ENCODE measurements at regions not wholly inside any gene's neighbourhood (a gene's known extent, or its start where the extent isn't known, plus 50 kb on each side); places are given as distances from the start of the nearest gene placed in this dataset.
"Not testable (repeated sequence)": the region's sequence is repeated elsewhere in the genome, so short reads cannot be mapped to it uniquely, and the experiment has no call there.

DNA sequence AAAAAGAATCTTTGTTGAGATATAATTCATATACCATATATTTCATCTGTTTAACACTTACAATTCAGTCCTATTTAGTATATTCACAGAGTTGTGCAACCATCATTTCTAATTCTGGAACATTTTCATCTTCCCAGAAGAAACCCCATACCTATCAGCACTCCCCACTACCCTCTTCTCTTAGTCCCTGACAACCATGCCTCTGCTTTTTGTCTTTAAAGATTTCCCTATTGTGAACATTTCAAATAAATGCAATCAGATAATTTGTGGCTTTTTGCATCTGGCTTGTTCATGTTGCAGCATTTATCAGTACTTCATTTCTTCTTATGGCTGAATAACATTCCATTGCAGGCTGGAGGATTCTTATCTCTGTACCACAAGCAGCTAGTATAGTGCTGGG lies 305.9 kb upstream of the MEX3C start:
- H3K4me1 Mint-ChIP-seq (ENCODE audit: low read depth): no peaks in the 10 kb centered on the region
- H3K27ac Mint-ChIP-seq (ENCODE audit: unreplicated experiment): no peak overlapping the region
- H3K36me3 Mint-ChIP-seq (ENCODE audit: low read depth): no peaks in the 10 kb centered on the region
- H3K4me3 Mint-ChIP-seq (ENCODE audit: unreplicated experiment): no peak overlapping the region
- no peak for DNase-seq (ENCODE audit: low spot score)
- H3K9me3 Mint-ChIP-seq (ENCODE audit: low read depth): peaks cover 6% of the 10 kb centered on the region
- TF ChIP-seq, protein P1, sequence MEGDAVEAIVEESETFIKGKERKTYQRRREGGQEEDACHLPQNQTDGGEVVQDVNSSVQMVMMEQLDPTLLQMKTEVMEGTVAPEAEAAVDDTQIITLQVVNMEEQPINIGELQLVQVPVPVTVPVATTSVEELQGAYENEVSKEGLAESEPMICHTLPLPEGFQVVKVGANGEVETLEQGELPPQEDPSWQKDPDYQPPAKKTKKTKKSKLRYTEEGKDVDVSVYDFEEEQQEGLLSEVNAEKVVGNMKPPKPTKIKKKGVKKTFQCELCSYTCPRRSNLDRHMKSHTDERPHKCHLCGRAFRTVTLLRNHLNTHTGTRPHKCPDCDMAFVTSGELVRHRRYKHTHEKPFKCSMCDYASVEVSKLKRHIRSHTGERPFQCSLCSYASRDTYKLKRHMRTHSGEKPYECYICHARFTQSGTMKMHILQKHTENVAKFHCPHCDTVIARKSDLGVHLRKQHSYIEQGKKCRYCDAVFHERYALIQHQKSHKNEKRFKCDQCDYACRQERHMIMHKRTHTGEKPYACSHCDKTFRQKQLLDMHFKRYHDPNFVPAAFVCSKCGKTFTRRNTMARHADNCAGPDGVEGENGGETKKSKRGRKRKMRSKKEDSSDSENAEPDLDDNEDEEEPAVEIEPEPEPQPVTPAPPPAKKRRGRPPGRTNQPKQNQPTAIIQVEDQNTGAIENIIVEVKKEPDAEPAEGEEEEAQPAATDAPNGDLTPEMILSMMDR (IDR thresholded peaks at IDR 0.05): no peak
- peaks cover 2% of the 10 kb centered on the region for H3K27me3 Mint-ChIP-seq (ENCODE audit: low read depth)

DNA sequence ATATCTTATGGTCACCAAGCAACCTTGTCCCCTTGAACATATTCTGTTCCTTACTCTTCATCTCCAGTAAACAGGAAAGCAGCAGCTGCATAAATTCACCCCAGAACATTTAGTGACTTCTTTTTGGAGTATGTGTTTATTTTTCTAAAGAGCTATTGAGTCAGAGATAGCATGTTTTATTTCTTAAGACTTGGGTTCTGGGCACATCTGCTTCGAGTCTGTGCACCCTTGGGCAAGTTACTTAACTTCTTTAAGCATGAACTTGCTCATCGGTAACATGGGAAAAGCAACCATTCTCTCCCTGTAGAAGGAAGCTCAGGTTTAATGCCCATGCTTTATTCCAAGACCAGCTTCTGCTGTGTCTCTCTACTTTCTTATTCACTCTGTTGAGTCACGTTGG lies 309.3 kb upstream of the MEX3C start:
- Mint-ChIP-seq H3K4me3 (ENCODE audit: unreplicated experiment) (no peak overlapping the region), H3K27ac (ENCODE audit: unreplicated experiment) (no peak overlapping the region), H3K27me3 (ENCODE audit: low read depth) (no peaks in the 10 kb centered on the region), H3K9me3 (ENCODE audit: low read depth) (peaks cover 14% of the 10 kb centered on the region), H3K36me3 (ENCODE audit: low read depth) (peaks cover 4% of the 10 kb centered on the region), H3K4me1 (ENCODE audit: low read depth) (no peaks in the 10 kb centered on the region)
- TF ChIP-seq, protein P1 (IDR thresholded peaks at IDR 0.05): no peak
- no peak for DNase-seq (ENCODE audit: low spot score)

DNA sequence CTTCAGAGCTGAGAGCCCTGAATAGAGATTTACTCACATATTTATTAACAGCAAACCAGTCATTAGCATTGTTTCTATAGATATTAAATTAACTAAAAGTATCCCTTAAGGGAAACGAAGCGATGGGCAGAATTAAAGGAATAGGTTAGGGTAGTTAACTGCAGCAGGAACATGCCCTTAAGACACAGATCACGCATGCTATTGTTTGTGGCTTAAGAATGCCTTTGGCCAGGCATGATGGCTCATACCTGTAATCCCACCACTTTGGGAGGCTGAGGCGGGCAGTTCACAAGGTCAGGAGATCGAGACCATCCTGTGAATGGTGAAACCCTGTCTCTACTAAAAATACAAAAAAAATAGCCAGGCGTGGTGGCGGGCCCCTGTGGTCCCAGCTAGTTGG lies 310.9 kb upstream of the MEX3C start:
- not testable (repeated sequence) for H3K4me3 Mint-ChIP-seq (ENCODE audit: unreplicated experiment); H3K36me3 Mint-ChIP-seq (ENCODE audit: low read depth); H3K27me3 Mint-ChIP-seq (ENCODE audit: low read depth); DNase-seq (ENCODE audit: low spot score); H3K4me1 Mint-ChIP-seq (ENCODE audit: low read depth); H3K27ac Mint-ChIP-seq (ENCODE audit: unreplicated experiment)
- H3K9me3 Mint-ChIP-seq (ENCODE audit: low read depth): peaks cover 14% of the 10 kb centered on the region

DNA sequence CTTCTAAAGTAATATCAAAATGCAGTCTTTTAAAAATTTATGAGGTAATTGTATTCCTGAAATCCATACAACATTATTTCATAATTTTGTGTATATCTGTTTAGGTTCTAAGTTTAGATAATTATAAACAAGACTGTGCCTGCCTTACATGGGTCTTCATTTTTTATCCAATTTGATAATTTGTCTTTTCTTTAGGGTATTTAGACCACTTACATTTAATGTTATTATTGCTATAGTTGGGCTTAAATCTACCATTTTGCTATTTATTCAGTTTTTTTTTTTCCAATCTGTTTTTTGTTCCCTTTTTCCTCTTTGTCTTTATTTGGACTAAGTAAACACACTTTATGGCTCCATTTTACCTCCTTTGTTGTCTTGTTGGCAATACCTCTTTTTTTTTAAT lies 312.5 kb upstream of the MEX3C start:
- DNase-seq (ENCODE audit: low spot score): no peak
- no peak overlapping the region for H3K27ac Mint-ChIP-seq (ENCODE audit: unreplicated experiment)
- H3K36me3 Mint-ChIP-seq (ENCODE audit: low read depth): peaks cover 4% of the 10 kb centered on the region
- H3K4me3 Mint-ChIP-seq (ENCODE audit: unreplicated experiment): no peak overlapping the region
- H3K4me1 Mint-ChIP-seq (ENCODE audit: low read depth): no peaks in the 10 kb centered on the region
- peaks cover 14% of the 10 kb centered on the region for H3K9me3 Mint-ChIP-seq (ENCODE audit: low read depth)
- TF ChIP-seq, protein P1 (IDR thresholded peaks at IDR 0.05): no peak
- no peaks in the 10 kb centered on the region for H3K27me3 Mint-ChIP-seq (ENCODE audit: low read depth)

DNA sequence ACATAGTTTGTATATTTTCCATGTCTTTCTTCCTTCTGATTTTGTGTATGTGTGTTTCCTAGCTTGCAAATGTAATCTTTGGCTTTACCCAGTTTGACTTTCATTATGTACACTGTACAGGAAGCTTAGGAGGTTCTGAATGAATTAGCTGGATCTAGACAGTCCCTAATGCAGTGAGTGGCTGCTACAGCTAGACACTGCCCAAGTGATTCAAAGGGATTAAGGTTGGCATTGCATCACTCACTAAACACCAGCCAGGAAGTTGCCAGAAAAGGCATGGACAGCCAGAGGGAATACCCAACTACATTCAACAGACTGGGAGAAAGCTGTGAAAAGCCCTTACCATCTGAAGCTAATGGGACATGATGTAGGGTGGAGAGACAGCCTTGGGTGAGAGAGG lies 316.0 kb upstream of the MEX3C start:
- no peak overlapping the region for H3K4me3 Mint-ChIP-seq (ENCODE audit: unreplicated experiment)
- H3K4me1 Mint-ChIP-seq (ENCODE audit: low read depth): no peaks in the 10 kb centered on the region
- peaks cover 8% of the 10 kb centered on the region for H3K9me3 Mint-ChIP-seq (ENCODE audit: low read depth)
- H3K27ac Mint-ChIP-seq (ENCODE audit: unreplicated experiment): no peak overlapping the region
- TF ChIP-seq, protein P1 (IDR thresholded peaks at IDR 0.05): no peak
- peaks cover 4% of the 10 kb centered on the region for H3K36me3 Mint-ChIP-seq (ENCODE audit: low read depth)
- DNase-seq (ENCODE audit: low spot score): no peak
- peaks cover 7% of the 10 kb centered on the region for H3K27me3 Mint-ChIP-seq (ENCODE audit: low read depth)

DNA sequence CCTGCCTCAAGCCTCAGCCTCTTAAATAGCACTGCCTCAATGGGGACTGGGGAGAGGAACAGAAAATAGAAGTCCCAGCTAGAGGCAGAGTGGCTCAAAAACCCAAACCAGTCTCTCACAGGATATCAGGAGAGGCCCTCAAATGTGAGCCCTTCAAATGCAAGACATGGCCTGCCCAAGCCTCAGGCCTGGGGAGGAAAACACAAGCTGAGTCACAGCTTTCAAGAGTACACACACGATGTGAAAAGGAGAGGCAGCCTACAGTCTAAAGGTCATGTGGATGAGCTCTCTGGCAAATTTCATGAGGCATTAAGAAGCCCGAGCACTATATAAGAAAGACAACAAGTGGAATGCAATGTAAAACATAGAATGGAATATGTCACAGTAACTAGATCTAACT lies 316.6 kb upstream of the MEX3C start:
- H3K27me3 Mint-ChIP-seq (ENCODE audit: low read depth): peaks cover 8% of the 10 kb centered on the region
- no peak for DNase-seq (ENCODE audit: low spot score)
- H3K4me3 Mint-ChIP-seq (ENCODE audit: unreplicated experiment): no peak overlapping the region
- peaks cover 5% of the 10 kb centered on the region for H3K9me3 Mint-ChIP-seq (ENCODE audit: low read depth)
- H3K27ac Mint-ChIP-seq (ENCODE audit: unreplicated experiment): no peak overlapping the region
- H3K4me1 Mint-ChIP-seq (ENCODE audit: low read depth): no peaks in the 10 kb centered on the region
- peaks cover 2% of the 10 kb centered on the region for H3K36me3 Mint-ChIP-seq (ENCODE audit: low read depth)
- TF ChIP-seq, protein P1 (IDR thresholded peaks at IDR 0.05): no peak
